Natural killer cell (primary cell): ENCODE measurements at regions not wholly inside any gene's neighbourhood (a gene's known extent, or its start where the extent isn't known, plus 50 kb on each side); places are given as distances from the start of the nearest gene placed in this dataset.

Experiments used
- ATAC-seq, 3 donors: fragments of 150-1000 bp in 2 of 3; fragments of 200-7000 bp in 1 of 3; cut with Tn5 transposase; 1 replicate in 1 of 3; 2 replicates in 2 of 3; pipeline ENCODE4 v1.10.0; 2021; ENCODE audit warnings: mild to moderate bottlenecking in 2 of 3, moderate library complexity in 2 of 3
- DNase-seq, 2 donors: peaks; one replicate each; pipeline versions ENCODE4 v3.0.0 to v3.0.0-alpha.2; 2013 to 2021; ENCODE audit warnings: mixed read lengths in 1 of 2
- H3K27ac ChIP-seq: one replicate; pipeline ENCODE4 v1.5.1; 2013; ENCODE audit warnings: mild to moderate bottlenecking, low read length
- H3K27me3 ChIP-seq: one replicate; pipeline ENCODE4 v1.6.1; 2013; ENCODE audit warnings: low read length; ENCODE audit not compliant: control insufficient read depth, insufficient read depth
- H3K36me3 ChIP-seq: one replicate; pipeline ENCODE4 v1.6.1; 2013; ENCODE audit warnings: low read length; ENCODE audit not compliant: control insufficient read depth, insufficient read depth
- H3K4me1 ChIP-seq: one replicate; pipeline ENCODE4 v1.6.1; 2013; ENCODE audit warnings: low read length; ENCODE audit not compliant: control insufficient read depth, insufficient read depth
- H3K4me3 ChIP-seq: one replicate; pipeline ENCODE4 v1.5.1; 2013; ENCODE audit warnings: low read length
- H3K9me3 ChIP-seq: one replicate; pipeline ENCODE4 v1.6.1; 2013; ENCODE audit warnings: low read length; ENCODE audit not compliant: control insufficient read depth, insufficient read depth
- H3K27ac Mint-ChIP-seq, 2 donors: one replicate each; pipeline ENCODE4 v1.8.0; 2022; ENCODE audit warnings: mild to moderate bottlenecking in 2 of 2, mixed read lengths in 2 of 2, moderate library complexity in 1 of 2
- H3K27me3 Mint-ChIP-seq, 2 donors: one replicate each; pipeline ENCODE4 v1.8.0; 2022; ENCODE audit warnings: low read depth in 2 of 2, mixed read lengths in 2 of 2
- H3K36me3 Mint-ChIP-seq: one replicate; pipeline ENCODE4 v1.8.0; 2022; ENCODE audit warnings: mixed read lengths
- H3K4me1 Mint-ChIP-seq, 2 donors: one replicate each; pipeline ENCODE4 v1.8.0; 2022; ENCODE audit warnings: mixed read lengths in 2 of 2
- H3K4me3 Mint-ChIP-seq: one replicate; pipeline ENCODE4 v1.8.0; 2022; ENCODE audit warnings: mild to moderate bottlenecking, moderate library complexity, mixed read lengths
- H3K9me3 Mint-ChIP-seq, 2 donors: one replicate each; pipeline ENCODE4 v1.8.0; 2022; ENCODE audit warnings: mixed read lengths in 2 of 2
- WGBS: methylation state at CpG from one replicate; pipeline ENCODE4 v1.1.7; 2013; ENCODE audit warnings: missing lambda C conversion rate; ENCODE audit not compliant: insufficient coverage; 5-methylcytosine and 5-hydroxymethylcytosine counted together
- intact Hi-C: fragments of 100-400 bp; cut with micrococcal nuclease; formaldehyde crosslinking; loops from one replicate; pipeline ENCODE4 v1.14.2; 2022
- TF ChIP-seq, protein P1 (sequence below): fragments of 200-600 bp; IDR thresholded peaks from one replicate; pipeline ENCODE4 v1.8.0; 2022; ENCODE audit warnings: antibody characterized with exemption

DNA sequence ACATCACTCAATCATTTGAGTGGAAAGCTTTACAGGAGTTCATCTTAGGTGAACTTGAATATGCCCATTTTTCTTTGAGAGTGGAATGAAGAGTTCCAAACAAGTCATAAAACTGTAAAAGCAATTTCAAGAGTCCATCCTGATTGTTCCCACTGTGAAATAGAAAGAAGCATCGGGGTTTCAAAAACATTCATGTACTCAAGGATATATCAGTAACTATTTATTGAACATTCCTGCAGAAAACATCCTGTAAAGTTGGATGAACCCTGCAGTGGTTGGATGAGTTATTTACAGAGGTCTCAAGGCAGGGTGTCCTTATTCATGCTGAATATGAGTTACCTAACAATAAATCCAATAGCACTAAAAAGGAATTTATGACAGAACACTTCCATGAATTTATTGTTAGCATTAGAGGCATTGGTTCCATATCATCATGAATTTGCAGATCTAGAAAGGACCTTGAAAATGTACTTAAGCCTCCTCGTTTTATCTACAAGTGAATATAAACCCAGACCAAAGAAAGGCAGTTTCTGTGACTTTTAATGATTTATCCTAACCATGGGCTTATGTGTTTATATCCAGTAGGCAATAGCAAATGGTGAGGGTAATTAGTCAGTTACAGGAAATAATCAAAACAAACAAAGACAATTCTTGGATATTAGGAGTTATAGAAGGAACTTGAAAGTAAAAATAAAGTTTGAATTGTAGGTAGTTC lies 361.9 kb upstream of the KCNMB2 start:
- Histone ChIP-seq H3K36me3 (no peaks in the 10 kb centered on the region), H3K27me3 (no peaks in the 10 kb centered on the region), H3K9me3 (no peaks in the 10 kb centered on the region), H3K27ac (no peak overlapping the region), H3K4me3 (no peak overlapping the region), H3K4me1 (no peaks in the 10 kb centered on the region)
- no peak for DNase-seq
- H3K36me3 Mint-ChIP-seq = no peaks in the 10 kb centered on the region
- H3K4me1 Mint-ChIP-seq = no peaks in the 10 kb centered on the region
- intact Hi-C loops = no loop called here
- no peaks in the 10 kb centered on the region for H3K9me3 Mint-ChIP-seq
- H3K27me3 Mint-ChIP-seq = peaks cover 0 to 8% of the 10 kb centered on the region in 2 donors
- WGBS = no CpG with 5 or more reads among the region's 2 CpGs
- no peak overlapping the region for H3K4me3 Mint-ChIP-seq
- H3K27ac Mint-ChIP-seq = no peak overlapping the region
- TF ChIP-seq, protein P1, sequence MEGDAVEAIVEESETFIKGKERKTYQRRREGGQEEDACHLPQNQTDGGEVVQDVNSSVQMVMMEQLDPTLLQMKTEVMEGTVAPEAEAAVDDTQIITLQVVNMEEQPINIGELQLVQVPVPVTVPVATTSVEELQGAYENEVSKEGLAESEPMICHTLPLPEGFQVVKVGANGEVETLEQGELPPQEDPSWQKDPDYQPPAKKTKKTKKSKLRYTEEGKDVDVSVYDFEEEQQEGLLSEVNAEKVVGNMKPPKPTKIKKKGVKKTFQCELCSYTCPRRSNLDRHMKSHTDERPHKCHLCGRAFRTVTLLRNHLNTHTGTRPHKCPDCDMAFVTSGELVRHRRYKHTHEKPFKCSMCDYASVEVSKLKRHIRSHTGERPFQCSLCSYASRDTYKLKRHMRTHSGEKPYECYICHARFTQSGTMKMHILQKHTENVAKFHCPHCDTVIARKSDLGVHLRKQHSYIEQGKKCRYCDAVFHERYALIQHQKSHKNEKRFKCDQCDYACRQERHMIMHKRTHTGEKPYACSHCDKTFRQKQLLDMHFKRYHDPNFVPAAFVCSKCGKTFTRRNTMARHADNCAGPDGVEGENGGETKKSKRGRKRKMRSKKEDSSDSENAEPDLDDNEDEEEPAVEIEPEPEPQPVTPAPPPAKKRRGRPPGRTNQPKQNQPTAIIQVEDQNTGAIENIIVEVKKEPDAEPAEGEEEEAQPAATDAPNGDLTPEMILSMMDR = no peak
- no peak for ATAC-seq

DNA sequence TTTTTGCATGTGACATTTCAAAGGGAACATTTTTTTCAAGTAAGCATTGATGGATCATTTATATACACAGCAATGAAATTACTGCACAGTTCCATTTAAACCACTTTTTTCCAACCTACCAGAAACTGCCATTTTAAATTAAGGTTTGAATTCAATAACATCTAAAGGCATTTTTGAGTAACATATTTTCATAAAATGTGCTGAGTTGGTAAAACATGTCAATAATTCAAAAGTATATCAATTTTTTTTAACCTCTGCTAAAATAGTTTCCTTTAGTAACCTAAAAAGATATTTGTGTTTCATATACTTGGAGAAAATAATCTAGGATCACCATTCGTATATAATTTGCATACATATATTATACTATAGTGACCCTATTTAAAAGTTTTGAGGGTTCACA lies 355.1 kb upstream of the KCNMB2 start:
- Mint-ChIP-seq H3K4me3 (no peak overlapping the region), H3K9me3 (no peaks in the 10 kb centered on the region), H3K27me3 (peaks cover 0 to 8% of the 10 kb centered on the region in 2 donors), H3K4me1 (no peaks in the 10 kb centered on the region), H3K36me3 (no peaks in the 10 kb centered on the region), H3K27ac (no peak overlapping the region)
- Histone ChIP-seq H3K27me3 (no peaks in the 10 kb centered on the region), H3K4me3 (no peak overlapping the region), H3K9me3 (no peaks in the 10 kb centered on the region), H3K36me3 (no peaks in the 10 kb centered on the region), H3K27ac (no peak overlapping the region), H3K4me1 (no peaks in the 10 kb centered on the region)
- TF ChIP-seq, protein P1 = no peak
- ATAC-seq (no peak), DNase-seq (no peak)
- intact Hi-C loops = no loop called here
- no CpG with 5 or more reads among the region's 1 CpG for WGBS

- H3K4me3 Mint-ChIP-seq = no peak overlapping the region
- Histone ChIP-seq H3K27me3 (no peaks in the 10 kb centered on the region), H3K36me3 (no peaks in the 10 kb centered on the region), H3K9me3 (no peaks in the 10 kb centered on the region), H3K4me3 (no peak overlapping the region), H3K4me1 (no peaks in the 10 kb centered on the region), H3K27ac (no peak overlapping the region)
- H3K27me3 Mint-ChIP-seq = peaks cover 0 to 8% of the 10 kb centered on the region in 2 donors
- ATAC-seq (no peak), DNase-seq (no peak)
- intact Hi-C loops = no loop called here
- no peaks in the 10 kb centered on the region for H3K9me3 Mint-ChIP-seq
- WGBS = 89% methylated on average over 4 of the region's 4 CpGs
- TF ChIP-seq, protein P1 = no peak
- no peak overlapping the region for H3K27ac Mint-ChIP-seq
- no peaks in the 10 kb centered on the region for H3K4me1 Mint-ChIP-seq
- no peaks in the 10 kb centered on the region for H3K36me3 Mint-ChIP-seq
These were observed 354.5 kb upstream of the KCNMB2 start for GRCh38 chr3:178181784-178182183.

GRCh38 chr3:178182337-178182779 lies 353.9 kb upstream of the KCNMB2 start:
- TF ChIP-seq, protein P1 = no peak
- Histone ChIP-seq H3K27ac (no peak overlapping the region), H3K36me3 (no peaks in the 10 kb centered on the region), H3K4me3 (no peak overlapping the region), H3K4me1 (no peaks in the 10 kb centered on the region), H3K27me3 (no peaks in the 10 kb centered on the region), H3K9me3 (no peaks in the 10 kb centered on the region)
- WGBS = 83% methylated on average over 5 of the region's 5 CpGs
- no peak overlapping the region for H3K27ac Mint-ChIP-seq
- intact Hi-C loops = no loop called here
- DNase-seq (no peak), ATAC-seq (no peak)
- H3K36me3 Mint-ChIP-seq = no peaks in the 10 kb centered on the region
- H3K27me3 Mint-ChIP-seq = peaks cover under 1 to 12% of the 10 kb centered on the region in 2 donors
- no peak overlapping the region for H3K4me3 Mint-ChIP-seq
- H3K9me3 Mint-ChIP-seq = no peaks in the 10 kb centered on the region
- H3K4me1 Mint-ChIP-seq = no peaks in the 10 kb centered on the region
